ENCODE measurements at regions not wholly inside any gene's neighbourhood (a gene's known extent, or its start where the extent isn't known, plus 50 kb on each side); places are given as distances from the start of the nearest gene placed in this dataset.

GRCh38 chr9:23005156-23005555, 558.5 kb downstream of the DMRTA1 start:
- no peak for DNase-seq

GRCh38 chr9:23006127-23006526, 559.5 kb downstream of the DMRTA1 start:
- no peak for DNase-seq

GRCh38 chr9:23011669-23012068, 565.0 kb downstream of the DMRTA1 start:
- no peak for DNase-seq

- no peak for DNase-seq
Observed at GRCh38 chr9:23015557-23015956, 568.9 kb downstream of the DMRTA1 start.

GRCh38 chr9:23036416-23036815, 589.8 kb downstream of the DMRTA1 start:
- DNase-seq: no peak

GRCh38 chr9:23039402-23039801, 592.8 kb downstream of the DMRTA1 start:
- no peak for DNase-seq

GRCh38 chr9:23041466-23041865, 594.8 kb downstream of the DMRTA1 start:
- DNase-seq: no peak

GRCh38 chr9:23044549-23044948, 597.9 kb downstream of the DMRTA1 start:
- DNase-seq: no peak

- peak; percentile 91 for DNase-seq
Observed at GRCh38 chr9:23046026-23046425, 599.4 kb downstream of the DMRTA1 start.

- no peak for DNase-seq
Observed at GRCh38 chr9:23050548-23050947, 603.9 kb downstream of the DMRTA1 start.

GRCh38 chr9:23073136-23073535, 626.5 kb downstream of the DMRTA1 start:
- no peak for DNase-seq

- DNase-seq: no peak
Observed at GRCh38 chr9:23079798-23080197, 633.2 kb downstream of the DMRTA1 start.

- no peak for DNase-seq
Observed at GRCh38 chr9:23081377-23081776, 634.8 kb downstream of the DMRTA1 start.

GRCh38 chr9:23088932-23089364, 642.3 kb downstream of the DMRTA1 start:
- peak; percentile 54 for DNase-seq

- no peak for DNase-seq
Observed at GRCh38 chr9:23117616-23118015, 671.0 kb downstream of the DMRTA1 start.

GRCh38 chr9:23120630-23121029, 674.0 kb downstream of the DMRTA1 start:
- DNase-seq: no peak

- peak; percentile 53 for DNase-seq
Observed at GRCh38 chr9:23123048-23123632, 676.5 kb downstream of the DMRTA1 start.

GRCh38 chr9:23145467-23145866, 680.6 kb downstream of the ELAVL2 start:
- DNase-seq: no peak

GRCh38 chr9:23153058-23153457, 673.0 kb downstream of the ELAVL2 start:
- peak; percentile 0 for DNase-seq

- no peak for DNase-seq
Observed at GRCh38 chr9:23160491-23160890, 665.5 kb downstream of the ELAVL2 start.

- DNase-seq: no peak
Observed at GRCh38 chr9:23160952-23161469, 665.0 kb downstream of the ELAVL2 start.

- no peak for DNase-seq
Observed at GRCh38 chr9:23162789-23163188, 663.3 kb downstream of the ELAVL2 start.

- no peak for DNase-seq
Observed at GRCh38 chr9:23171479-23171878, 654.6 kb downstream of the ELAVL2 start.

- no peak for DNase-seq
Observed at GRCh38 chr9:23172206-23172605, 653.8 kb downstream of the ELAVL2 start.

GRCh38 chr9:23172979-23173637, 652.9 kb downstream of the ELAVL2 start:
- no peak for DNase-seq
